ENCODE measurements at regions not wholly inside any gene's neighbourhood (a gene's known extent, or its start where the extent isn't known, plus 50 kb on each side); places are given as distances from the start of the nearest gene placed in this dataset.

- no peak for DNase-seq
Measured at GRCh38 chr5:97854871-97855762, 672.1 kb upstream of the RIOK2 start.

DNA sequence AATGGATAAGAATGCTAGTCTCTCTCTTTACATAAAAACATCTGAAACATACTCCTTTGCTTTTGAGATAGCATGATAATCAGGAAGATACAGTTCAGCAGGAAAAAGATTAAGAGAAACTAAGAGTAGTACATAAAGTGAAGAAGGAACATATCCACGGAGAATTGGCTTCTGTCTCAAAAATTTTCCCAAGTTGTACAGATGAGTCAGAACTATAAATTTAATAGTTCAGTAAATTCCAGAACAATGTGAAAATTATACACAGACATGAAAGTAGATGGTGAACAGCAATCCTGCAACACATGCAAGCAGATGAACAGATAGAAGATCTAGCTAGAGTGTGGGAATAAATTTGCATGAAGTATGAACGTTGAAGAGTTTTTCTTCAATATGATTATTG, 691.4 kb upstream of the RIOK2 start:
- no peak for DNase-seq

DNA sequence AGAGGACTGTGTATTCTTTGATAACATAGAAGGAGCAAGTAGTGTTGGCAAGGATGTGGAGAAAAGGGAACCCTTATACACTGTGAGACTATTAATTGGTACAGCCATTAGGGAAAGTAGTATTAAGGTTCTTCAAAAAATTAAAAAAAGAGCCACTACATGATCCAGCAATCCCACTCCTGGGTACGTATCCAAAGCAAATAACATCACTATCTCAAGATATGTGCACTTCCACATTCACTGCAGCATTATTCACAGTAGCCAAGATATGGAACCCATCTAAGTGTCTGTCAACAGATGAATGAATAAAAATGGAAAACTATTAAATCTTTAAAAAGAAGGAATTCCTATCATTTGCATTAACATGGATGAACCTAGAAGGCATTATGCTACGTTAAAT, 693.2 kb upstream of the RIOK2 start:
- no peak for DNase-seq

DNA sequence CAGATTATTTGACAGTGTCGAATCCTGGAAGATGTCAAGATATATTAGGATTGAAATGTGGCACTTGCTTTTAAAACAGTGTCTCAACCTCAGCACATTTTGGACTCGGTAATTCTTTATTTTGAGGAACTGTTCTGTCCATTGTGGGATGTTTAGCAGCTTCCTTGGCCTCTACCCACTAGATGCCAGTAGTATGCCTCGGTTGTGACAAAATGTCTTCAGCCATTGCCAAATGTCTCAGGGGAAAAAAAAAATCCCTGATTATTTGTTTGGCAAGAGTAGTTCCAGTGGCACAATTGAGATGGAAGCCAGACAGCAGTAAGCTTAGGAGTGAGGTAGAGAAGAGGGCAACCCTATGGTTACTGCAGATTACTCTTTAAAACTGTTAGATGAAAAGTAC, 694.5 kb upstream of the RIOK2 start:
- DNase-seq = no peak

- DNase-seq = no peak
Measured at GRCh38 chr5:97888439-97888838, 705.4 kb upstream of the RIOK2 start.

GRCh38 chr5:97891971-97892370, 708.9 kb upstream of the RIOK2 start:
- no peak for DNase-seq

- DNase-seq = no peak
Measured at GRCh38 chr5:97903742-97904141, 720.7 kb upstream of the RIOK2 start.

- no peak for DNase-seq
Measured at GRCh38 chr5:97906135-97906534, 723.1 kb upstream of the RIOK2 start.

DNA sequence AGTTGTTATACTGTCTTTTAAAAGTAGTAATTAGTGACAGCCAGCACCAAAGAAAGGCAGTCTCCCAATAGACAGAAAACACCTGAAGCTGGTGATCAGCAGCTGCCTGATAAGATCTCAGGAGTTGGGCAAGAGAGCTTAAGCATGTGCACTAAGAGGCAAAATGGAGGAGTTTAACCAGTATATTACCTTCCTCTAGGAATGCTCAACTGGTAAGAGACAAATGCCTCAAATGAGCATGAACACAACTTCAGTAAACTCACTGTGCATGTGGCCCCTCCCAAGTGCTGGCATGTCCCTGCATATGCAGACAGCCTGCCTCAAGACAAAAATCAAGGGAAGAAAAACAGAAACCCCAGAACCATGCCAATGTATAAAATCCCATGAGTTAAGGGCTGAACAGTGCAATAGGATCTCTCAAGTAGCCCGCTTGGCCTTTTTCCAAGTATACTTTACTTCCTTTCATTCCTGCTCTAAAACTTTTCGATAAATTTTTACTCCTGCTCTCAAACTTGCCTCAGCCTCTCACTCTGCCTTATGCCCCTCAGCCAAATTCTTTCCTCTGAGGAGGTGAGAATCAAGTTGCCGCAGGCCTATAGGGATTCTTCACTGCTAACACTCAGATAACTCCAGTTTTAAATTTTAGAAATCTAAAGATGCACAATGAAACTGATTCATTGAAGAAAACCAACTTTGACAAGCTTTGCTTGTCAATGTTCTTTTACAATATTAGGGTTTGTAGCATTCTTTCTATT, 724.8 kb upstream of the RIOK2 start:
- no peak for DNase-seq

DNA sequence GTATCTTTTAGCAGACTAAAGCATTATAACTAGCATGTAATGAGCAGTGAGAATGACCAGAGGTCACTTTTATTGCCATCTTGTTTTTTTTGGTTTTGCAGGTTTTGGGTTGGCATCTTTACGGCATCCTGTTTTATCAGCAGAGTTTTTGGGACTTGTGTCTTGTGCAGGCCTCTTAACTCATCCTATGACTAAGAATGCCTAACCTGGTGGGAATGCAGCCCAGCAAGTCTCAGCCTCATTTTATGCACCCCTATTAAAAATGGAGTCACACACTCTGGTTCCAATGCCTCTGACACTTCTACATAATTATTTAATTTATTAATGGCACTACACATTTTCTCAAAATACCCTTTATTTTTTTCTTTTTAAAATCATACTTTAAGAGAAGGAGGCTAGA, 726.5 kb upstream of the RIOK2 start:
- no peak for DNase-seq

GRCh38 chr5:97914483-97914882, 731.4 kb upstream of the RIOK2 start:
- DNase-seq = no peak

DNA sequence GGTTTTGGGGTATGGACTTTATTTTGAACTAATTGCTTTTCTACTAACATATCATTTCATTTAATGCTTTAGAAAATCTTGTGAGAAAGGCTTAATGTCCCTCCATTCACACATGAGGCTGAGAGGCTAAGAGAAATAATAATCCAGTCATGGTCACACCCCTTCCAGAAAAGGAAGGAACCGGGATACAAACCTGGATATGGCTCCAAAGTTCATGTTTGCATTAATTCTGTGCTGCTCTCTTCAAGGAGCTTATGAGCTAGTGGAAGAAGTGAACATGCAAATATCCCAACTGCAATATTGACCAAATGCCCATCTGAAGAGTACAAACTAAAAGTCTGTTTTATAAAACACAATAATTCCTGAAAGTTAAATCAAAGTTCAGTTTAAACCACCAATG, 732.1 kb upstream of the RIOK2 start:
- no peak for DNase-seq

GRCh38 chr5:97918057-97918456, 735.0 kb upstream of the RIOK2 start:
- DNase-seq = no peak

- no peak for DNase-seq
Measured at GRCh38 chr5:97918620-97919019, 735.6 kb upstream of the RIOK2 start.

GRCh38 chr5:97919719-97920118, 736.7 kb upstream of the RIOK2 start:
- no peak for DNase-seq

DNA sequence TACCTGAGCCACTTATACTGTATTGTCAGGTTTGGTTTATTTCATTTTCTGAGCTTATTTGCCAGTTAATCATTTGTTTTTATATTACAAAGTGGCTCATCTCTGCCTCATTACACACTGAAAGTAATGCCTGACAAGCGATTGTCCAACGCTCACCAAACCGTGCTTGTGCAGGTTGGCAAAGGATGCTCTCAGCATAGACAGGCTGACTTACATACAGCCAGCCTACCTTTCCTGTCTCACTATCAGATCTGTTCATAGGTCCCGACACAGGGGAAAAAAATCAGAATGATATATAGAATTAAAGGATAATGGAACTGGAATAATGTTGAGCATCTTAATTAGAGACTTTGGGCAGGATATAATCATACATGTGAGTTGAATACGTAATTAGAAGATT, 739.7 kb upstream of the RIOK2 start:
- DNase-seq = no peak

GRCh38 chr5:97923496-97923895, 740.4 kb upstream of the RIOK2 start:
- no peak for DNase-seq

DNA sequence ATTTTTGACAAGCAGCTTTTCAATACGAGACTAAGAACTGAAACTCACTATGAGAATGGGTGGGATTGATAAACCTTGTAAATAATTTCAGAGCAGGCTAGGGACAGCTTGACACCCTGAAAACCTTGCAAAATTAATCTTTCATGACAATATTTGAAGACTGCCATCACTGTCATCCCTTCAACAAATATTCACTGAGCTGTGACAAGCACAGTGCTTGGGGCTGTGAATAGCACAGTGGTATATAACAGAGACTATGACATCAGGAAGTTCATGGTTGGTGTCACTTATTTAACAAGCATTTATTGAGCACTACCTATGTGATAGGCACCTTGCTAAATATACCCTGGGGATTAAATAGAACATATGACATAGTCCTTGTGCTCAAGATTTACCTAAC, 741.0 kb upstream of the RIOK2 start:
- no peak for DNase-seq

GRCh38 chr5:97929383-97929782, 746.3 kb upstream of the RIOK2 start:
- no peak for DNase-seq

DNA sequence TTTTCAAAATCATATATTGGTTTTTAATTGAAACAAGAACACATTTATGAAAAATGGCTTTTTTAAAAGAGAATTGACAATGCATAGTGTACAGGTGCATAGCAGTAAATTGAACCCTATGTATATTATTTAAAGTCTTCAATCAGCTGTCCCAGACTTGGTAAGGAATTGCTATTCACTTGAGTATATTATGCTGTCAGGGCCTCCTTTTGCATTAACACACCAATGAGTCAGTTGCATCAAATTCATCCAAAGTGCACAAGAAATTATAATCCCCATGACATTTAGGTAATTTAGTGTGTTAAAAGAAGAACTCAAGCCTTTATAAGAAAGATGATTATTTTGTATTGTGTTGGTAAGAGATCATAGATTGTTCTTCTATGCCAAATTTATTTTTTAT, 748.8 kb upstream of the RIOK2 start:
- DNase-seq = no peak

DNA sequence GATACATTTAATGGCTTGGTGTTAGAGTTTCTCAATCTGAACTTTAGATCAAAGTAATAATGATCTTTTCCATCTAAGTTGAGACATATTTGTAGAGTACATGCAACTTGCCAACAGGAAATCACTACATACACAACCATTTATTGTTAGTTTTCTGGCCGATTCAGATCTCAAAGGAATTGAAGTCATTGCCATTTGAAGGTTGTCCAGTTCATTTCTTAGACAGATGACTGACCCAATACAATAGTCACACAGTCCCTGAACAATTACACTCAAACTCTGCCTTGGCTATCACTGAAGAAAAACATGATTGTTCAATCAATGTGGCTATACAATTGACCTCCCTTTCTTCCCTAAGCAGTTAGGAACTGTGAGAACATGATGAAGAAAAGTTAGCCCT, 753.2 kb upstream of the RIOK2 start:
- no peak for DNase-seq

GRCh38 chr5:97937846-97938245, 754.8 kb upstream of the RIOK2 start:
- DNase-seq = no peak

GRCh38 chr5:97943036-97943435, 760.0 kb upstream of the RIOK2 start:
- no peak for DNase-seq

DNA sequence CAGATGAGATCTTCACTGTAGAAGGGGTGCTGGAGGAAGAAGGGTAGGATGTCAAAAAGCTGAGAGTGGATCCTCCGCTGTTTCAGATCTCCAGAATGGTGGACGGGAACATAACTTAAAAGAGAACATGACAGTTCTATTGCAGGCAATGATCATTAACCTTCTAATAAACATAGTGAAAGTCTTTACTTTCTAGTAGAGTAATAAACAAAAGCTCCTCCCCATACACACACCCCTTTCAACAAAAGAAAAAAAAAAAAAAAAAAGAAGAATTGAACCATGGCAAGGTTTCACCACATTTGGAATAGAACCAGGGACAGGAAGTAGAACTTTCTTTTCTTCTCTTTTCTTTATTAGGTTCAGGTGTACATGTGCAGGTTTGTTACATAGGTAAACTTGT, 768.1 kb upstream of the RIOK2 start:
- no peak for DNase-seq
